GM23338 (cell line): ENCODE measurements at regions not wholly inside any gene's neighbourhood (a gene's known extent, or its start where the extent isn't known, plus 50 kb on each side); places are given as distances from the start of the nearest gene placed in this dataset.

Source experiments
- ATAC-seq: fragments of 200-7000 bp; cut with Tn5 transposase; 3 replicates; pipeline ENCODE4 v1.9.1; 2020
- DNase-seq: peaks from one replicate; pipeline ENCODE4 v3.0.0-alpha.2; 2015; ENCODE audit warnings: low spot score
- H2AFZ ChIP-seq: fragments of 200-600 bp; sonication (generic); 2 replicates; pipeline ENCODE4 v1.8.0; 2016; ENCODE audit warnings: antibody characterized with exemption, mild to moderate bottlenecking, moderate library complexity
- H3F3A ChIP-seq: fragments of 200-600 bp; sonication (generic); replicated peaks from 2 replicates; pipeline ENCODE4 v1.8.0; 2017; ENCODE audit warnings: antibody characterized with exemption, mixed run types, low read depth
- H3K27ac ChIP-seq: fragments of 200-600 bp; sonication (generic); 2 replicates; pipeline ENCODE4 v1.6.1; 2016; ENCODE audit warnings: low read depth
- H3K27me3 ChIP-seq: fragments of 200-600 bp; sonication (generic); 2 replicates; pipeline ENCODE4 v1.8.0; 2016; ENCODE audit warnings: mild to moderate bottlenecking, mixed run types, moderate library complexity; ENCODE audit not compliant: insufficient read depth
- H3K36me3 ChIP-seq: fragments of 200-600 bp; sonication (generic); 2 replicates; pipeline ENCODE4 v1.8.0; 2016; ENCODE audit warnings: mild to moderate bottlenecking; ENCODE audit not compliant: insufficient read depth
- H3K4me1 ChIP-seq: fragments of 200-600 bp; sonication (generic); 2 replicates; pipeline ENCODE4 v1.8.0; 2016; ENCODE audit warnings: mild to moderate bottlenecking, moderate library complexity; ENCODE audit not compliant: insufficient read depth
- H3K4me2 ChIP-seq: fragments of 200-600 bp; sonication (generic); 2 replicates; pipeline ENCODE4 v1.7.1; 2017; ENCODE audit warnings: mixed run types
- H3K4me3 ChIP-seq: fragments of 200-600 bp; sonication (generic); 2 replicates; pipeline ENCODE4 v1.6.1; 2016; ENCODE audit warnings: mixed run types
- H3K79me2 ChIP-seq: fragments of 200-600 bp; sonication (generic); replicated peaks from 2 replicates; pipeline ENCODE4 v1.8.0; 2017; ENCODE audit warnings: mild to moderate bottlenecking; ENCODE audit not compliant: insufficient read depth
- H3K9me2 ChIP-seq: fragments of 200-600 bp; sonication (generic); 2 replicates; pipeline ENCODE4 v1.8.0; 2017; ENCODE audit not compliant: insufficient read depth
- H4K20me1 ChIP-seq: fragments of 200-600 bp; sonication (generic); replicated peaks from 2 replicates; pipeline ENCODE4 v1.8.0; 2017; ENCODE audit warnings: mild to moderate bottlenecking; ENCODE audit not compliant: insufficient read depth
- H3K27ac Mint-ChIP-seq: 2 replicates; pipeline ENCODE4 v1.8.0; 2020; ENCODE audit warnings: inconsistent platforms, mild to moderate bottlenecking, moderate library complexity, mixed read lengths
- H3K27me3 Mint-ChIP-seq: 3 replicates; pipeline ENCODE4 v1.8.0; 2022; ENCODE audit warnings: low read depth, mild to moderate bottlenecking, moderate library complexity, mixed read lengths, inconsistent platforms; ENCODE audit not compliant: insufficient read depth, poor library complexity
- H3K36me3 Mint-ChIP-seq: 3 replicates; pipeline ENCODE4 v1.8.0; 2021; ENCODE audit warnings: low read depth, mild to moderate bottlenecking, inconsistent platforms, moderate library complexity, mixed read lengths
- H3K4me1 Mint-ChIP-seq: 3 replicates; pipeline ENCODE4 v1.8.0; 2020; ENCODE audit warnings: mild to moderate bottlenecking, inconsistent platforms, mixed read lengths
- H3K4me3 Mint-ChIP-seq: 3 replicates; pipeline ENCODE4 v1.8.0; 2021; ENCODE audit warnings: moderate library complexity, mild to moderate bottlenecking, inconsistent platforms, mixed read lengths
- H3K9me3 Mint-ChIP-seq: 3 replicates; pipeline ENCODE4 v1.8.0; 2020; ENCODE audit warnings: moderate library complexity, mild to moderate bottlenecking, inconsistent platforms, mixed read lengths
- EZH2 ChIP-seq: fragments of 200-600 bp; sonication (generic); IDR thresholded peaks from one replicate; pipeline ENCODE4 v1.8.0; 2017; ENCODE audit warnings: antibody characterized with exemption, mild to moderate bottlenecking, low read depth; ENCODE audit not compliant: unreplicated experiment
- NANOG ChIP-seq: IDR thresholded peaks from 2 replicates; pipeline ENCODE4 v1.6.1; 2016; ENCODE audit warnings: antibody characterized with exemption, borderline replicate concordance
- REST ChIP-seq: IDR thresholded peaks from one replicate; pipeline ENCODE4 v1.6.1; 2018; ENCODE audit warnings: antibody characterized with exemption; ENCODE audit not compliant: unreplicated experiment
- ZNF114 ChIP-seq: fragments of 250-450 bp; sonication (Bioruptor Pico); IDR thresholded peaks from 2 replicates; pipeline ENCODE4 v1.5.0; 2020; ENCODE audit warnings: mild to moderate bottlenecking, moderate library complexity
- ZNF331 ChIP-seq: fragments of 250-450 bp; sonication (Bioruptor Pico); IDR thresholded peaks from 2 replicates; pipeline ENCODE4 v1.5.0; 2020; ENCODE audit warnings: low read depth, mild to moderate bottlenecking, moderate library complexity
- ZNF462 ChIP-seq: fragments of 250-450 bp; sonication (Bioruptor Pico); IDR thresholded peaks from 2 replicates; pipeline ENCODE4 v1.5.0; 2020; ENCODE audit warnings: mild to moderate bottlenecking, moderate library complexity

GRCh38 chr13:53207556-53207955, 178.9 kb downstream of the OLFM4 start (continued):
- no peak for TF ChIP-seq ZNF462
- no peak for TF ChIP-seq EZH2
- no peak for TF ChIP-seq NANOG
- no peak for TF ChIP-seq ZNF114 (CRISPR knock-in tag)

GRCh38 chr13:53214433-53214832, 185.8 kb downstream of the OLFM4 start:
- DNase-seq (no peak), ATAC-seq (no peak)
- Histone ChIP-seq H3K27me3 (no peaks in the 10 kb centered on the region), H3K36me3 (no peaks in the 10 kb centered on the region), H3K9me2 (no peaks in the 10 kb centered on the region), H3F3A (no peaks in the 10 kb centered on the region), H2AFZ (no peak overlapping the region), H3K27ac (no peak overlapping the region), H4K20me1 (no peaks in the 10 kb centered on the region), H3K4me2 (no peak overlapping the region), H3K79me2 (no peaks in the 10 kb centered on the region), H3K4me3 (no peak overlapping the region), H3K4me1 (no peaks in the 10 kb centered on the region)
- TF ChIP-seq REST = no peak
- no peak for TF ChIP-seq ZNF331 (CRISPR knock-in tag)
- H3K4me3 Mint-ChIP-seq = no peak overlapping the region
- H3K27me3 Mint-ChIP-seq = no peaks in the 10 kb centered on the region
- no peaks in the 10 kb centered on the region for H3K4me1 Mint-ChIP-seq
- no peak overlapping the region for H3K27ac Mint-ChIP-seq
- H3K36me3 Mint-ChIP-seq = no peaks in the 10 kb centered on the region
- H3K9me3 Mint-ChIP-seq = no peaks in the 10 kb centered on the region
